Retinal pigment epithelial cell (primary cell): ENCODE measurements at regions not wholly inside any gene's neighbourhood (a gene's known extent, or its start where the extent isn't known, plus 50 kb on each side); places are given as distances from the start of the nearest gene placed in this dataset.

ENCODE experiments used
- DNase-seq: peaks from one replicate; pipeline ENCODE4 v3.0.0-alpha.2; 2010; ENCODE audit warnings: low read depth
- H3K4me3 ChIP-seq: 2 replicates; pipeline ENCODE4 v1.5.1; 2011; ENCODE audit warnings: mild to moderate bottlenecking, low read length, control low read depth, moderate library complexity
- CTCF ChIP-seq: conservative IDR thresholded peaks from 2 replicates; pipeline ENCODE4 v1.5.1; 2011; ENCODE audit warnings: low read depth, low read length, control low read depth, inconsistent platforms

GRCh38 chr13:80010846-80011245 lies 330.1 kb downstream of the SPRY2 start:
- TF ChIP-seq CTCF, result no peak
- DNase-seq, result no peak
- H3K4me3 ChIP-seq, result no peak overlapping the region

DNA sequence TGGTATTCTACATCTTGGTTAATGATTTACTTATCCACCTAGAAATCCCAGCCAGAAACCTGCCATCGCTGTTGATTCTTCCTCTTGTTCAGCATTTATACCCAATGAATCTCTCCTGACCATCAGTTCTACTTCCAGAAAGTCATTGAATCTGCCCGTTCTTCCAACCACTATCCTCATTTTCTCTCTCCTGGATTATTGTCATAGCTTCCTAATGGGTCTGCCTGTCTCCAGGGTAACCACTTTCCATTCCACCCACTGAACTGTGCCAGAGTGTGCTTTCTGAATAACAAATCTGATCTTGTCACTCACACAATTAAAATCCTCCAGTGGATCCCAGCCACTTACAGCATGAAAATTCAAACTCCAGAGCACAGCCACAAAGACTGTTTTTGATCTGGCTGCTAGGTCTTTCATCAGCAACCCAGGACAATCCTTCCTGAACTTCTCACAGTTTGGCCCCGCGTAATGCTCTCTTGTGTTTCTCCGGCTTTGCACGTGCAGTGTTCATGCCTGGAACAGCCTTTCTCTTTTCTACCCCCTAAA lies 330.6 kb downstream of the SPRY2 start:
- no peak overlapping the region for H3K4me3 ChIP-seq
- DNase-seq, result no peak
- no peak for TF ChIP-seq CTCF

DNA sequence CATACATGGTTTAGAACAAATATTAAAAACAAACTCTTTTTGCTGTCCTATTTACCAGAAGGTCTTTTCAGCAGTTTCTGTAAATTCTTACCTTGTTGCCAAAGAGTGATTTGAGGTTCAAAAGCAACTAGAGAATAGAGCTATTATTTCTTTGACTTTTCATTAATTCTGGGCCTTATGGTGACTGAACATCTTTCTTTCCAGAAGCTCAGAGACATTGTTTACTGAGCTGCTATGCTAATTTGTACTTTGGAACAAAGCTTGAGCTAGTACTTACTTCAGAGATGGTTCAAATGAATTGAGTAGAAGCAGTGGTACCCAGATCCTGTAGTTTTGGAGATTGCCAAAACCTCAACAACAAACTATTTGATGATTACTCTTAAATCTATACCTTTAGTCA lies 331.2 kb downstream of the SPRY2 start:
- DNase-seq, result no peak
- no peak overlapping the region for H3K4me3 ChIP-seq
- TF ChIP-seq CTCF, result no peak

GRCh38 chr13:80006940-80007339 lies 334.0 kb downstream of the SPRY2 start:
- no peak overlapping the region for H3K4me3 ChIP-seq
- TF ChIP-seq CTCF, result no peak
- no peak for DNase-seq

- DNase-seq, result peak; percentile 39
- H3K4me3 ChIP-seq, result no peak overlapping the region
- TF ChIP-seq CTCF, result no peak
These were observed 339.4 kb downstream of the SPRY2 start for GRCh38 chr13:80001510-80001842.

- no peak overlapping the region for H3K4me3 ChIP-seq
- TF ChIP-seq CTCF, result no peak
- no peak for DNase-seq
These were observed 340.0 kb downstream of the SPRY2 start for GRCh38 chr13:80000684-80001509.

- DNase-seq, result no peak
- no peak for TF ChIP-seq CTCF
- no peak overlapping the region for H3K4me3 ChIP-seq
These were observed 341.3 kb downstream of the SPRY2 start for GRCh38 chr13:79999601-80000000.
